NCI-H146 treated with DMSO at 0.1 percent for 48 hours (cell line): ENCODE measurements at regions not wholly inside any gene's neighbourhood (a gene's known extent, or its start where the extent isn't known, plus 50 kb on each side); places are given as distances from the start of the nearest gene placed in this dataset.
A peak's percentile ranks its signal among the peaks of the same experiment; 100 is the strongest.

Source experiments
- DNase-seq: peaks from one replicate; lab custom pipeline; 2025; ENCODE audit not compliant: unreplicated experiment; lab: John Stamatoyannopoulos, UW

- no peak for DNase-seq
Measured at GRCh38 chr20:22506827-22507226, 77.5 kb downstream of the FOXA2 start.

GRCh38 chr20:22504829-22505377, 79.5 kb downstream of the FOXA2 start:
- DNase-seq, result no peak

DNA sequence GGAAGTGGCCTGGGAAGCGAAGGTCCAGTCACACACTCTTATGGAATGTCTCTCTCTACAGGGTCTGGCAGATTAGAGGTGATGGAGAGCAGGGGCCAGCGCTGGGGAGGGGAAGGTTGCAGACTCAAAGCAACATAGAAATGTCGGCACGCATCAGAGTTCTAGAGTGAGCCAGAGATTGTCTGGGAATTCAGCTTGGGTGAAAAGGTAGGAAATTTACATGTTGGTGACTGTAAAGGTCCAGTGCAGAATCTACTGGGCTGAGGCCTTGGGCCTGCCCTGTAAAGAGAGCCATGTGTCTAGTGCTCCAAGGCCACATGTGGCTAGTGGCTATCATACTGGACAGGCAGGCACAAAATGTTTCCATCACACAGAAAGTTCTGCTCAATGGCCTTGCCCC, 80.8 kb downstream of the FOXA2 start:
- no peak for DNase-seq

DNA sequence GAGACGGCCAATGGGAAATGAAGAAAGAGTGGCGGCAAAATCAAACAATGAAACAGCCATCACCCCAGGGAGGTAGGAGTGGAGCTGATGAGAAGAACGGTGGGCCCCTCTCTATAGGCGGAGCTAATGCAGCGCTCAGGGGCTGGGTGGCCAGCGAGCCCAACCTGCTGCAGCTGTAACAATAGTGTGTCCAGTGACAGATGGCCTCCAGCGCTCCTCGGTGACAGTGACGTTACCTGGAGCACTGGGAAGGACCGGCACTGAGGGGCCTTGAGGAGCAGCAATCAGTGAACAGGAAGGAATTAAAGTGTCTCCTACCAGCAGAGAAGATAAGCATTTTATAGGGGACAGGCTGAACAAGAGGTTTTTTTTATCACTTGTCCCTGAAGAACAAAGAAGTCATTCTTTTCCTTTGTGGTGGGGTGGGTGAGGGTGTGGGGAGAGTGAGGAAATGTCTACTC, 81.6 kb downstream of the FOXA2 start:
- DNase-seq, result peak; percentile 97

GRCh38 chr20:22501566-22502344, 82.6 kb downstream of the FOXA2 start:
- DNase-seq, result no peak

DNA sequence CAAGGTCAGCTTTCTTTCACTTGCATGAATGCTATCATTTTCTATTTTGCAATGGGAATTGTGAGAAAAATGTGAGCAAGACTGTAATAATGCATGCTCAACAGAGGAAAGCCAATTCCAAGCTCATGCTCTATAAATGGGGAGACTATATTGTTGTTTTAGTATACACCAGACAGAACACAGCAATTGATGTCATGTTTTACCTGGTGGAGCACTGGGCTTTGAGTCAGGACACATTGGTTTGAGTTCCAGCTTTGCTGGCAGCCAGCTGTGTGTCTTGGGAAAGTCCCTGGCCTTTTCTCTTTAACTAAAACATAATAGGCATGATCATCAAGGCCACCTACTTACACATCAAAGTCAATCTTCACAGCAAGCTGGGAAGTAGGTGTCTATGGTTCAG, 83.3 kb downstream of the FOXA2 start:
- DNase-seq, result no peak

- peak; percentile 99 for DNase-seq
Measured at GRCh38 chr20:22499515-22500166, 84.7 kb downstream of the FOXA2 start.

GRCh38 chr20:22496817-22497216, 87.6 kb downstream of the FOXA2 start:
- DNase-seq, result no peak

- DNase-seq, result no peak
Measured at GRCh38 chr20:22495789-22496188, 88.6 kb downstream of the FOXA2 start.

- DNase-seq, result no peak
Measured at GRCh38 chr20:22495172-22495571, 89.2 kb downstream of the FOXA2 start.

DNA sequence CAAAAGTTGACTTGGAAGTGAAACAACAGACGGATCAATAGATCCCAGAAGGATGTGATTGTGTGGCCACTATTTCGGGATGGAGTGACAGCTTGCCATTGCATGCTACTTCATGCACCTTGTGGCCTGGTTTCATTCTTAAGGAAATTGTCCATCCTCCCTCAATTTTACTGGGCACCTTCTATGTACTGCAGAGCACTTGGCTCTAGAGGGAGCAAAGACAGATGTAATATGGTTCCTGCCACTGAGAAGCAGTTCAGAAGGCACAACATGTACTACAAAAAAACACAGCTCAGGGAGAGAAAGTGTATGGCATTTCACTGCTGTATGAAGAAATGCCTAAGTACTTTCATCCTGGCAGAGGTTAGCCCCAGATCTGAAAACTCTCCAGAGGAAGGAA, 91.9 kb downstream of the FOXA2 start:
- peak; percentile 76 for DNase-seq

- no peak for DNase-seq
Measured at GRCh38 chr20:22491194-22491505, 93.2 kb downstream of the FOXA2 start.

GRCh38 chr20:22490287-22491193, 93.8 kb downstream of the FOXA2 start:
- peak; percentile 99 for DNase-seq

GRCh38 chr20:22489626-22490286, 94.6 kb downstream of the FOXA2 start:
- DNase-seq, result peak; percentile 78

- DNase-seq, result no peak
Measured at GRCh38 chr20:22480336-22480735, 104.0 kb downstream of the FOXA2 start.

GRCh38 chr20:22475662-22476061, 108.7 kb downstream of the FOXA2 start:
- DNase-seq, result no peak

GRCh38 chr20:22474224-22474623, 110.1 kb downstream of the FOXA2 start:
- no peak for DNase-seq

DNA sequence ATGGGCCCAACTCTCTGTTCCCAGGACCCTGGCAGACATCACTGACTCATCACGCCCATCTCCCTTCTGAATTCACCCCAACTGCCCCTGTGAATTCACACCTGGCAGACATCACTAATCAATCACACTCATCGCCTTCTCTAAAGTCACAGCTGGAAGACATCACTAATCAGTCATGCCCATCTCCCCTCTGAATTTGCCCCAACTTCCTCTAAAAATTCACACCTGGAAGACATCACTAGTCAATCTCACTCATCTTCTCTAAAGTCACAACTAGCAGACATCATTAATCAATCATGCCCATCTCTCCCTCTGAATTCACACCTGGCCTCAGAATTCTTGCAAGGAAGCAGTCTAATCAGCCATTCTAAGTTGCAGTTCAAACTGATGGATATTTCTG, 111.1 kb downstream of the FOXA2 start:
- no peak for DNase-seq

DNA sequence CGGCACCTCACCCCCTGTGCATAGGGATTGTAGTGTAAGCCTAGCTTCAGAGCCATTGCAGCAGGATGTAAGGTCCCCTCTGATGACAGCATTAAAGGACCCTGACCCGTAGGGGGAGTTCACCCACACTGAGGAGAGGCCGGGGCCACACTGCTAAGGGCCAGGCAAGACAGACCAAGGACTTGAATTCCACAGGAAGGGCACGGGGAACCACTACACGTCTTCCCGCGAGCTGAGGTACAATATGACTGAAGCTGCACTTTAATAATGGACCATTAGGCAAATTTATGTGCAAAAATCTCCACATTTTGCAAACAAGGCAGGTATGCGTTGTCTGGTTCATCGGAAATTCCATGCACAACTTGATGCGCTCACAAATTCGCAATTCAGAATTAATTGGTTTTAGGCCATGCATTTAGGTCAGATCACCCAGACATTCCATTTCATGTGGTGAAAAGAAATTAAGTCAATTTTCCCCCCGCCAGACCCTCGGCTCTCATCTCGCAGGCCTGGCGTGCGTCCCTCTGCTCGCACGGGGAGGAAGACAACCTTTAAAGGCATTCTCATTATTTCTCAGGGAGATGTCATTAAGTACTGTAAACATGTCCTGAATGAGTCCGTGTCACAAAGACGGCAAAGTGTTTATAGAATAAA, 111.8 kb downstream of the FOXA2 start:
- no peak for DNase-seq

DNA sequence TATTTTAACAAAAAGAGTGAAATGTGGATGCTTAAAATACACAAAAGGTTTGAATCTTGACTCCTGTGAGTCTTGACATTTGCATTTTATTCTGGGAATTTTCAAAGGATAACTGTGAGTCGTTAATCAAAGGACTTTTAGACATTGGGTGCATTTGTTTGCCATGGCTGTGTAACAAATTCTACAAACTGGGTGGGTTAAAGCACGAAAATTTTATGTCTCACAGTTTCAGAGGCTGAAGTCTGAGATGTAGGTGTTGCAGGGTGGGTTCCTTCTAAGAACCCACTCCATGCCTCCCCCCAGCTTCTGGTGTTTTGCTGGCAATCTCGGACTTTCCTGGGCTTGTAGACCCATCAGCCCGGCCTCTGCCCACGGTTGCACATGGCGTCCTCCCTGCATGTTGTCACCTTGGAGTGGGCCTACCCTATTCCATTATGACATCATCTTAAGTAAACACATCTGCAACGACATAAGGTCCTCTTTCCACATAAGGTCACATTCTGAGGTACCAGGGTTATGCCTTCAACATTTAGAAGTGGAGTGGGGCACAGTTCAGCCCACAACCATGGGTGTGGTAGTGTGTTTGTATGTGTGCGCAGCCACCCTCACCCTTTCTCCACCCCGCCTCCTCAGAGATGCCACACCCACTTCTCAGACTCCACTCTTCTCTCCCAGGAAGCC, 113.1 kb downstream of the FOXA2 start:
- DNase-seq, result peak; percentile 41
